Loucy (cell line): ENCODE measurements at regions not wholly inside any gene's neighbourhood (a gene's known extent, or its start where the extent isn't known, plus 50 kb on each side); places are given as distances from the start of the nearest gene placed in this dataset.

ENCODE experiments used
- H2AFZ ChIP-seq: fragments of 200-600 bp; sonication (generic); 2 replicates; pipeline ENCODE4 v1.6.0; 2016; ENCODE audit warnings: antibody characterized with exemption, mild to moderate bottlenecking, low read length, moderate library complexity
- H3F3A ChIP-seq: fragments of 200-600 bp; 2 replicates; pipeline ENCODE4 v1.6.0; 2016; ENCODE audit warnings: antibody characterized with exemption, low read depth, mild to moderate bottlenecking
- H3K27me3 ChIP-seq: fragments of 200-600 bp; sonication (generic); 2 replicates; pipeline ENCODE4 v1.6.1; 2014; ENCODE audit warnings: low read length, mild to moderate bottlenecking; ENCODE audit not compliant: insufficient read depth, poor library complexity, severe bottlenecking
- H3K36me3 ChIP-seq: fragments of 200-600 bp; sonication (generic); 2 replicates; pipeline ENCODE4 v1.6.1; 2016; ENCODE audit warnings: low read length; ENCODE audit not compliant: insufficient read depth
- H3K4me1 ChIP-seq: fragments of 200-600 bp; sonication (generic); 2 replicates; pipeline ENCODE4 v1.5.1; 2014; ENCODE audit warnings: low read length, mild to moderate bottlenecking; ENCODE audit not compliant: insufficient read depth, poor library complexity, severe bottlenecking
- H3K4me2 ChIP-seq: fragments of 200-600 bp; sonication (generic); 2 replicates; pipeline ENCODE4 v1.6.0; 2014; ENCODE audit warnings: antibody characterized with exemption, low read length, low read depth, mild to moderate bottlenecking; ENCODE audit not compliant: poor library complexity, severe bottlenecking
- H3K4me3 ChIP-seq: fragments of 200-600 bp; sonication (generic); 2 replicates; pipeline ENCODE4 v1.5.1; 2014; ENCODE audit warnings: low read length, mild to moderate bottlenecking, mixed read lengths; ENCODE audit not compliant: poor library complexity, severe bottlenecking
- H3K79me2 ChIP-seq: fragments of 200-600 bp; sonication (generic); 2 replicates; pipeline ENCODE4 v1.6.1; 2014; ENCODE audit warnings: low read length; ENCODE audit not compliant: insufficient read depth
- H3K9ac ChIP-seq: fragments of 200-600 bp; sonication (generic); 2 replicates; pipeline ENCODE4 v1.6.0; 2014; ENCODE audit warnings: mild to moderate bottlenecking, low read depth, low read length, moderate library complexity; ENCODE audit not compliant: poor library complexity, severe bottlenecking
- H3K9me2 ChIP-seq: fragments of 200-600 bp; sonication (generic); replicated peaks from 2 replicates; pipeline ENCODE4 v1.6.1; 2016; ENCODE audit warnings: low read depth, low read length, mixed read lengths
- H3K9me3 ChIP-seq: fragments of 200-600 bp; sonication (generic); 2 replicates; pipeline ENCODE4 v1.6.1; 2014; ENCODE audit warnings: mild to moderate bottlenecking, antibody characterized with exemption, low read length, low read depth; ENCODE audit not compliant: insufficient read depth
- H4K20me1 ChIP-seq: fragments of 200-600 bp; sonication (generic); 2 replicates; pipeline ENCODE4 v1.6.0; 2014; ENCODE audit warnings: antibody characterized with exemption, low read length, mild to moderate bottlenecking; ENCODE audit not compliant: insufficient read depth, poor library complexity, severe bottlenecking
- EZH2phosphoT487 ChIP-seq: fragments of 200-600 bp; IDR thresholded peaks from 2 replicates; pipeline ENCODE4 v1.6.1; 2018; ENCODE audit warnings: antibody characterized with exemption, mild to moderate bottlenecking, moderate library complexity, borderline replicate concordance
- TF ChIP-seq, protein P1 (sequence below): fragments of 200-600 bp; sonication (generic); conservative IDR thresholded peaks from 2 replicates; pipeline ENCODE4 v1.5.1; 2014; ENCODE audit warnings: mild to moderate bottlenecking, antibody characterized with exemption, low read length

DNA sequence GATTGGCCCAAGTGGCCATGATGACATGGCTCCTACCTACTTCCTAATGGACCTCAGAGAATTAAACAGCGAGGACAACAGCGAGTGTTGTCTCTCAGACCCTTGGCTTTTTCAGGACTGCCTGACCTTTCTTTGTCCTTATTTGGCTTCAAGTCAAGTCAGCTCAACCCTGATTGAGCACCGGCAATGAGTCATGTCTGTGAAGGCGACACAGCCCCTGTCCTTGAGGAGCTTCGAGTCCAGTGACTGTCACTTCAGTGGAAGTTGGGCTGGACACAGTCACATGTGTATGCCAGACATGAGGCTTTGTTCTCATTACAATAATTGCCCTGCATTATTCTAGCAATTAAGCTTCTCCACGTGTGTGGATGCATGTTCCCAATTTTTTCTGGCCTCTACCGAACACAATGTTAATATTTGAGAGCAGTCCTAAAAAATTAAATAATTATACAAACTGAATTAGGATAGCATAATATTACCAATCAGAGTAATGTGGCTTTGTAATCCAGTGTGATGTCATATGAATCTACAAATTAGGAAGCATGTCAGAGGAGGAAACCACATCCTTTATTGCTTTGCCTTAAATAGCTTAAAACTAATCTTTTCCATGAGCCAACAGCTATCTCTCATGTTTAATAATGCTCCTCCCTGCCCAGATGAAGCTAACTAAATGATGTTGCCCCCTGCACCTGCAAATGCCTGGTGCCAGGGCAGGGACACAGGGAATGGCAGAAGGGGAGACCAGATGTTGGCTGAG lies 178.6 kb downstream of the CDH26 start:
- Histone ChIP-seq H3K4me3 (peak overlapping the region; percentile 31), H3K36me3 (no peaks in the 10 kb centered on the region), H3K9me3 (no peaks in the 10 kb centered on the region), H3K4me2 (peak overlapping the region; percentile 58), H4K20me1 (no peaks in the 10 kb centered on the region), H3K9me2 (no peaks in the 10 kb centered on the region), H3K27me3 (no peaks in the 10 kb centered on the region), H3K4me1 (peaks cover 29% of the 10 kb centered on the region), H3K9ac (no peak overlapping the region), H2AFZ (no peak overlapping the region), H3K79me2 (no peaks in the 10 kb centered on the region), H3F3A (no peaks in the 10 kb centered on the region)
- TF ChIP-seq EZH2phosphoT487: no peak
- TF ChIP-seq, protein P1, sequence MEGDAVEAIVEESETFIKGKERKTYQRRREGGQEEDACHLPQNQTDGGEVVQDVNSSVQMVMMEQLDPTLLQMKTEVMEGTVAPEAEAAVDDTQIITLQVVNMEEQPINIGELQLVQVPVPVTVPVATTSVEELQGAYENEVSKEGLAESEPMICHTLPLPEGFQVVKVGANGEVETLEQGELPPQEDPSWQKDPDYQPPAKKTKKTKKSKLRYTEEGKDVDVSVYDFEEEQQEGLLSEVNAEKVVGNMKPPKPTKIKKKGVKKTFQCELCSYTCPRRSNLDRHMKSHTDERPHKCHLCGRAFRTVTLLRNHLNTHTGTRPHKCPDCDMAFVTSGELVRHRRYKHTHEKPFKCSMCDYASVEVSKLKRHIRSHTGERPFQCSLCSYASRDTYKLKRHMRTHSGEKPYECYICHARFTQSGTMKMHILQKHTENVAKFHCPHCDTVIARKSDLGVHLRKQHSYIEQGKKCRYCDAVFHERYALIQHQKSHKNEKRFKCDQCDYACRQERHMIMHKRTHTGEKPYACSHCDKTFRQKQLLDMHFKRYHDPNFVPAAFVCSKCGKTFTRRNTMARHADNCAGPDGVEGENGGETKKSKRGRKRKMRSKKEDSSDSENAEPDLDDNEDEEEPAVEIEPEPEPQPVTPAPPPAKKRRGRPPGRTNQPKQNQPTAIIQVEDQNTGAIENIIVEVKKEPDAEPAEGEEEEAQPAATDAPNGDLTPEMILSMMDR: no peak

DNA sequence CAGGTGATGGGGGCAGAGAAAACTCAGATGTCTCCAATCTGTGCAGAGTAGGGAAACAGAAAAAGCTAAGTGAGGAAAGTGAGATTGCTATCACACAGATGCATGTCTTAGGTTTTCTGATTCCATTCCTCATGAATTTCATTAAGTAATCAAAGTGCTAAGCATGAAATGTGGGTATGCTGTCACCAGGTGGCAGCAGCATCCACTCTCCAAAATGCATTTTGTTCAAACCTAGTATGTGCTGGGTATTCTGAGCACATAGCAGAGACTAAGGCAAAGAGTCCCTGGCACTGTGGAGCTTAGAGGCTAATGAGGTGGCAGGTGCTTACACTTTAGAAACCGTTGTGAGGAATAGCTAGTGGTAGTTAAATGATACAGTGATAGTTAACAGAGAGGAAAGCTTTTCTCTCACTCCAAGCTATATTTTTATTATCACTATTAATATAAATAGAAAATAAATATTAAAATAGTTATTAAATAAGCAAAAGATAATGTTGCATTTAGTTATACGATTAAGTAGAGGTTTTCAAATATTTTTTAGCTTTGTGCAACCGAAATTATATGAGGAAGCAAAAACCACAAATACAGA lies 179.5 kb downstream of the CDH26 start:
- Histone ChIP-seq H4K20me1 (no peaks in the 10 kb centered on the region), H3K4me2 (peak overlapping the region; percentile 58), H3K9me3 (no peaks in the 10 kb centered on the region), H3K9me2 (no peaks in the 10 kb centered on the region), H2AFZ (no peak overlapping the region), H3K4me3 (no peak overlapping the region), H3F3A (no peaks in the 10 kb centered on the region), H3K79me2 (no peaks in the 10 kb centered on the region), H3K36me3 (no peaks in the 10 kb centered on the region), H3K9ac (no peak overlapping the region), H3K4me1 (peaks cover 29% of the 10 kb centered on the region), H3K27me3 (no peaks in the 10 kb centered on the region)
- TF ChIP-seq EZH2phosphoT487: no peak
- TF ChIP-seq, protein P1: peak; percentile 94

DNA sequence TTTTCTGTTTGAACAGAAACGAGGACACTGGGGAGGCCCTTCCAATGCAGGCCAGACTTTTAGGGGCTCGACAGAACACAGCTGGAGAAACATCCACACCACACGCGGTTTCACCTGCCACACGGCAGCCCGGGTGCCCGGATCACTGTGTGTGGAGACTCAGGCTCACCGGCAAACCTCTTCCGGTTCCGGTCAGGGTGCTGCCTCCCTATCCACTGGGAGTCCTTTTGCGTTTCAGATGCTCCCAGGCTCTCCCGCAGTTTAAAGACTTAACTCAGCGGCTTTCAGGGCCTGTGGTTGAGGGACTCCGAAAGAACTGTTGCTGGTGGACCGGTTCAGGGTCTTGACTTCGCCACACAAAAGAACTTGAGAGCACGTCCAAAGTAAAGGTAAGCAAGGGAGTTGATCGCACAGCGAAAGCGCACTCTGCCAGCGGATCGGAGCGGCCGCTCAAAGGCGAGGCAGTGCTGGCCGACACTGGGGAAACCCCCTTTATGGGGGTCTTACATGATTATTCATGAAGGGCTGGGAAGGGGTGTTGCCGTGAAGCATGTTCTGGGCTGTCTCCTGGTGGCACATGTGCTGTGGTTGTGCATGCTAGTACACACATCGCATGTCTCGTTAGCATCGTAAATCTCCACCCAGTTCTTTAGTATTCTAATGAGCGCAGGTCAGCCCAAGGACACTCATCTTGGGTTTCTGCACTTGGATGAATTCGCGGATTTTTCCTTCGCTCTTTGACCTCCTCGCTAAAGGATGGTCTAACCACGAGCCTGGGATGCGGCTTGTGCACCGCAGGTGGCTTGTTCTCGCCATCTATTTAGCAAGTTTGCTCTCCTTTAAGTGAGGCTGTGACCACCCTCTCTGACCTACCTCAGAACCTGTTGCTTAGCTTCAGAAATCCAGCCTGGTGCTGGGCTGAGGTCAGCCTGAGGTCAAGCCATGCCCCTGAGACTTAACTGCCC lies 180.3 kb downstream of the CDH26 start:
- H3K36me3 ChIP-seq: no peaks in the 10 kb centered on the region
- H3K4me3 ChIP-seq: no peak overlapping the region
- no peak overlapping the region for H3K4me2 ChIP-seq
- H3K9me2 ChIP-seq: no peaks in the 10 kb centered on the region
- no peaks in the 10 kb centered on the region for H3K27me3 ChIP-seq
- peaks cover 27% of the 10 kb centered on the region for H3K4me1 ChIP-seq
- no peaks in the 10 kb centered on the region for H3K9me3 ChIP-seq
- no peak overlapping the region for H2AFZ ChIP-seq
- no peaks in the 10 kb centered on the region for H3K79me2 ChIP-seq
- H3K9ac ChIP-seq: no peak overlapping the region
- no peaks in the 10 kb centered on the region for H3F3A ChIP-seq
- TF ChIP-seq, protein P1: no peak
- TF ChIP-seq EZH2phosphoT487: no peak
- no peaks in the 10 kb centered on the region for H4K20me1 ChIP-seq
